ENCODE measurements at regions not wholly inside any gene's neighbourhood (a gene's known extent, or its start where the extent isn't known, plus 50 kb on each side); places are given as distances from the start of the nearest gene placed in this dataset.
A peak's percentile ranks its signal among the peaks of the same experiment; 100 is the strongest.

GRCh38 chr10:78899098-78899754 is 169.5 kb upstream of the ZMIZ1 start:
- no peak for TF ChIP-seq CTCF (IDR thresholded peaks at IDR 0.05)
- Histone ChIP-seq H3K27me3 (no peaks in the 10 kb centered on the region), H3K27ac (no peak overlapping the region), H3K9me3 (no peaks in the 10 kb centered on the region), H3K4me1 (no peaks in the 10 kb centered on the region), H3K4me3 (no peak overlapping the region), H3K36me3 (no peaks in the 10 kb centered on the region)
- DNase-seq = no peak
- 85 to 91% methylated on average over 7 of the region's 7 CpGs for WGBS, 2 donors
- FAIRE-seq = no peak
- intact Hi-C loops (cut with DNase I) = no loop called here
- no peak for ATAC-seq

GRCh38 chr10:78899996-78900714 is 168.6 kb upstream of the ZMIZ1 start:
- no peak overlapping the region for H3K27ac ChIP-seq
- H3K36me3 ChIP-seq = no peaks in the 10 kb centered on the region
- TF ChIP-seq CTCF (IDR thresholded peaks at IDR 0.05) = no peak
- 83 to 86% methylated on average over 11 of the region's 11 CpGs for WGBS, 2 donors
- no peaks in the 10 kb centered on the region for H3K27me3 ChIP-seq
- no peaks in the 10 kb centered on the region for H3K9me3 ChIP-seq
- DNase-seq = no peak
- no peaks in the 10 kb centered on the region for H3K4me1 ChIP-seq
- ATAC-seq = peak in 2 of 4 donors; percentile 27 to 51
- no peak for FAIRE-seq
- H3K4me3 ChIP-seq = no peak overlapping the region
- intact Hi-C loops (cut with DNase I) = no loop called here

GRCh38 chr10:78900715-78901430 is 167.9 kb upstream of the ZMIZ1 start:
- intact Hi-C loops (cut with DNase I) = no loop called here
- Histone ChIP-seq H3K27me3 (no peaks in the 10 kb centered on the region), H3K4me3 (no peak overlapping the region), H3K9me3 (no peaks in the 10 kb centered on the region), H3K4me1 (no peaks in the 10 kb centered on the region), H3K36me3 (no peaks in the 10 kb centered on the region), H3K27ac (no peak overlapping the region)
- DNase-seq (no peak), FAIRE-seq (no peak), ATAC-seq (no peak)
- TF ChIP-seq CTCF (IDR thresholded peaks at IDR 0.05) = no peak
- WGBS, 2 donors = 84 to 95% methylated on average over 5 of the region's 5 CpGs

- DNase-seq = no peak
- H3K4me1 ChIP-seq = no peaks in the 10 kb centered on the region
- TF ChIP-seq CTCF (IDR thresholded peaks at IDR 0.05) = no peak
- no peaks in the 10 kb centered on the region for H3K9me3 ChIP-seq
- no peaks in the 10 kb centered on the region for H3K36me3 ChIP-seq
- no peaks in the 10 kb centered on the region for H3K27me3 ChIP-seq
- H3K4me3 ChIP-seq = no peak overlapping the region
- intact Hi-C loops (cut with DNase I) = no loop called here
- no peak for ATAC-seq
- no peak overlapping the region for H3K27ac ChIP-seq
- 83 to 92% methylated on average over 1 of the region's 1 CpG for WGBS, 2 donors
- no peak for FAIRE-seq
Measured at GRCh38 chr10:78901694-78902093, 167.1 kb upstream of the ZMIZ1 start.

All from pancreas (tissue), 10 donors.